GM19025 (cell line): ENCODE measurements at regions not wholly inside any gene's neighbourhood (a gene's known extent, or its start where the extent isn't known, plus 50 kb on each side); places are given as distances from the start of the nearest gene placed in this dataset.
"Not testable (repeated sequence)": the region's sequence is repeated elsewhere in the genome, so short reads cannot be mapped to it uniquely, and the experiment has no call there.

Source experiments
- ATAC-seq: cut with Tn5 transposase; IDR thresholded peaks from one replicate; pipeline ENCODE4 v1.9.1; 2021; ENCODE audit warnings: mild to moderate bottlenecking, low read depth, moderate library complexity; ENCODE audit not compliant: unreplicated experiment

- no peak for ATAC-seq
Measured at GRCh38 chr6:90463359-90463758, 123.5 kb downstream of the MAP3K7 start.

- ATAC-seq: no peak
Measured at GRCh38 chr6:90462102-90462501, 124.8 kb downstream of the MAP3K7 start.

- no peak for ATAC-seq
Measured at GRCh38 chr6:90461383-90461782, 125.5 kb downstream of the MAP3K7 start.

- no peak for ATAC-seq
Measured at GRCh38 chr6:90460051-90460450, 126.8 kb downstream of the MAP3K7 start.

GRCh38 chr6:90459225-90459758, 127.6 kb downstream of the MAP3K7 start:
- ATAC-seq: no peak

- no peak for ATAC-seq
Measured at GRCh38 chr6:90458353-90459224, 128.3 kb downstream of the MAP3K7 start.

- ATAC-seq: no peak
Measured at GRCh38 chr6:90457867-90458259, 129.0 kb downstream of the MAP3K7 start.

- not testable (repeated sequence) for ATAC-seq
Measured at GRCh38 chr6:90456997-90457866, 129.6 kb downstream of the MAP3K7 start.

GRCh38 chr6:90456001-90456400, 130.9 kb downstream of the MAP3K7 start:
- no peak for ATAC-seq

- no peak for ATAC-seq
Measured at GRCh38 chr6:90454836-90455427, 131.9 kb downstream of the MAP3K7 start.

- no peak for ATAC-seq
Measured at GRCh38 chr6:90450268-90450953, 136.5 kb downstream of the MAP3K7 start.

GRCh38 chr6:90449311-90449710, 137.6 kb downstream of the MAP3K7 start:
- no peak for ATAC-seq

GRCh38 chr6:90448836-90449235, 138.0 kb downstream of the MAP3K7 start:
- ATAC-seq: no peak

GRCh38 chr6:90446164-90446563, 140.7 kb downstream of the MAP3K7 start:
- ATAC-seq: no peak

GRCh38 chr6:90445533-90446108, 141.3 kb downstream of the MAP3K7 start:
- ATAC-seq: no peak

GRCh38 chr6:90444160-90444714, 142.6 kb downstream of the MAP3K7 start:
- ATAC-seq: no peak

GRCh38 chr6:90442366-90442765, 144.5 kb downstream of the MAP3K7 start:
- no peak for ATAC-seq

GRCh38 chr6:90440586-90441283, 144.1 kb upstream of the BACH2 start:
- no peak for ATAC-seq

- no peak for ATAC-seq
Measured at GRCh38 chr6:90439586-90439985, 142.9 kb upstream of the BACH2 start.
